HG02884 (cell line): ENCODE measurements at regions not wholly inside any gene's neighbourhood (a gene's known extent, or its start where the extent isn't known, plus 50 kb on each side); places are given as distances from the start of the nearest gene placed in this dataset.

ENCODE experiments used
- ATAC-seq: cut with Tn5 transposase; IDR thresholded peaks from one replicate; pipeline ENCODE4 v1.9.1; 2021; ENCODE audit warnings: mild to moderate bottlenecking, moderate library complexity; ENCODE audit not compliant: unreplicated experiment

DNA sequence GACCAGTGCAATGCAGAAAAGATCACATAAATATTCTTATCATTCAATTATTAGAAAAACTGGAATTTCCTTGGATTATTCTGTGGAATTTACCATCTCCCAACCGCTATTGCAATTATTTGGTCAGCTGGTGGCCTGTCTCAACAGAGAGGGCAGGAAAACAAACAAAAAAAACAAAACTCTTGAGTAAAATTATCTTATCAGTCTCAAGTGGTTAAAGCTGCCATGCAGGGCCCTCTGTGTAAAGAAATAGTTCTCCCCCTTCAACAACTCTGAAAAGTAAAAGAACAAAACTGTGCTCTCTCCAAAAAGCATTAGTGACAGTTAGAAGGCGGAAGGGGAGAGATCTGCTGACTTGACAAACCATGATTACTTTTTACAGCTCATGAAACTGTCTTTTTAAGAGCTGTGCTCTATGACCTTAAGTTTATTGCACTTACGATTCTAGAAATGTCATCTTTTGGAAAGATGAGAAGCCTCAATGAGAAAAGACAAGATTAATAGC lies 152.3 kb downstream of the DLEU7 start:
- ATAC-seq = no peak

DNA sequence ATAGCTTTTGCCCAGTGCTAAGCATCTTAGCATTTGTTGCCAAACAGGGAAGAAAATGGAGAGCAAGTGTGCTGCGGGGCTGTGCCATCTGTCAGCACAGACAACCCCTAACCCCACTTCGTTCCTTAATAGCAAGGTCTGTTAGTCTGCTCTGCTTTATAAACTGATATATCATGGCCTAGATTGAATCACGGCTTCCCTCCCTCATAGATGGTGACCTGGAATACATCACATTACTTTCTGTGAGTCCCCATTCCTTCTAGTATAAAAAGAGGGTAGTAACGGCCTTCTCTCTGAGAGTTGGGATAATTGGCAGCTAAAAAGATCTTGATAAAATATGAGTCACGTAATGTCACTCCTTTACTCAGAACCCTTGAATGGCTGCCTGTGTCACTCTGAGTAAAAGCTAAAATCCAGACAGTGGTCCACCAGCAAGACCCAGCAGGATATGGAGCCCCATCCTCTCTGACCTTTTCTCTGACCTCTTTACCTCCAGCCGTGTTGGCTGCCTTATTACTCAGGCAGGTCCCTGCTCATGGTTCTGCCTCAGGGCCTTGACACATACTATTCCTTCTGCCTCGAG lies 151.7 kb downstream of the DLEU7 start:
- no peak for ATAC-seq

DNA sequence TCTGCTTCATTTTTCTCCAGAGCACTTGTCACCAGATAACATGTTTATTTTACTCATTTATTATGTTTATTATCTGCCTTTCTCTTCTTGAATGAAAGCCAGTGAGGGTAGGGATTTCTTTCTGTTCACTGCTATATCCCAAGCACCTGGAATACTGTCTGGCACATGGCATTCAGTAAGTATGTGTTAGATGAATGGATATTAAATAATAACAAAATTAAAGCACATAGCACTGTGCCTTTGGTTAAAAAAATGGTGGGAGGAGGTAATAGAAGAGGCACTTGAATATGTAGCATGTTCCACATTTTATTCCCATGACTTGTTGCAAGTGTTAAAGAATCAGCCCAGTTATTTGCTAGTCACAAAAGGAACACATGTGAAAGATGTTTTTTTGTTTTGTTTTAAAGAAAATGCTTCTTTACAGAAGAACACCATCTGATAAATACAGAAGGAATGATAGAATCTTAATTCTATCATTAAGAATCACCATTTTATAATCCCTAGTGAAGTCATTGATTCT lies 151.0 kb downstream of the DLEU7 start:
- ATAC-seq = no peak

DNA sequence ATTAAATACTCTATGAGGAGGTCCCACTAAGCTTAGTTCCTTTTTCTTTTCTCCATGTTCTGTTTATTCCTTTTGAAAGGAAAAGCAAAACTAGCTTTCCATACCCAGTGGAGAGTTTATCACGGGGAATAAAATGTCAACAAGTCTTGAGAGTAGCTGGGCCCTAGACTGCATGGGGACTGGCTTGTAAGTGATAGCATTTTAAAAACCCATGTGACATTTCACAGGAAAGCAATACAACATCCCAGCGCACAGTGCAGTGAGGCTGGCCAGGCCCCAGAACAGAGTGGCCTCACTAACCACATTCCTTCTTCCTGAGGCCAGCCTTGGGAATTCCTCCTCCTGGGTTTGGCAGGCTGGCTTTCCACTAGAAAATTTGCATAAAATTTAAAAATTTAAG lies 149.8 kb downstream of the DLEU7 start:
- ATAC-seq = no peak

DNA sequence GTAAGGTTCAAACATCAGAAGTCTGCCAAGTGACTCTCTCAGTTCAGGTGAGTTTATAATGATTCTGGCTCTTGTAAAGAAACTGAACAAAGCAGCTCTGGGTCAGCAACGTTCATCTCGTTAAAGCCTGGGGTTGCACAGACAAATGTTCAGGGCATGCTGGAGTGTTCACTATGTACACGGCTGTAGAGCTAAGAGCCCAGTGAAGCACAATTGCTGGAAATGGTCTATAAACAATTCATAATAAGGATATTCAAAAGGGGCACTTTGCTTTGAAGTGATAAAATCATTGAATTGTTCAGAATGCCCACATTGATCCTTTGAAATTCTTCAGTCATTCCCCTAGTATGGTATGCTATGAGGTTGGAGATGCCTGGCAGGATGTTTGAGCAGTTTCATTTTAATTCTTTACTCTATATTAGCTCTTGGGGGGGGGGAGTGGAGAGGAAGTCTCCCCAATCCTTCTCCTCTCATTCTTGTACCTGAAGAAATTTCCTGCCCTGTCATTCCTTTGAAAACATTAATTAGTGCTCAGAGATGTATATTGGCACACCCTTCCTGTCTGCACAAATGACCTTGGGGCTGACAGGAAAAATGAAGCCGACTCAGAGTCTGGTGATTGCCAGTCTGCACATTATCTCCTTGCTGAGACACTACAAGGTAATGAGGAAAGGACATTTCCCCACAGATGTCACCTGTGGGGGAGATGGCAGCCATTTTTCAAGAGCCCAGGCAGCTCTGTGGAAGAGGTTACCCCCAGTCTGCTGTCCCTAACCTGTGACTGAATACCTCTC lies 145.5 kb downstream of the DLEU7 start:
- no peak for ATAC-seq

DNA sequence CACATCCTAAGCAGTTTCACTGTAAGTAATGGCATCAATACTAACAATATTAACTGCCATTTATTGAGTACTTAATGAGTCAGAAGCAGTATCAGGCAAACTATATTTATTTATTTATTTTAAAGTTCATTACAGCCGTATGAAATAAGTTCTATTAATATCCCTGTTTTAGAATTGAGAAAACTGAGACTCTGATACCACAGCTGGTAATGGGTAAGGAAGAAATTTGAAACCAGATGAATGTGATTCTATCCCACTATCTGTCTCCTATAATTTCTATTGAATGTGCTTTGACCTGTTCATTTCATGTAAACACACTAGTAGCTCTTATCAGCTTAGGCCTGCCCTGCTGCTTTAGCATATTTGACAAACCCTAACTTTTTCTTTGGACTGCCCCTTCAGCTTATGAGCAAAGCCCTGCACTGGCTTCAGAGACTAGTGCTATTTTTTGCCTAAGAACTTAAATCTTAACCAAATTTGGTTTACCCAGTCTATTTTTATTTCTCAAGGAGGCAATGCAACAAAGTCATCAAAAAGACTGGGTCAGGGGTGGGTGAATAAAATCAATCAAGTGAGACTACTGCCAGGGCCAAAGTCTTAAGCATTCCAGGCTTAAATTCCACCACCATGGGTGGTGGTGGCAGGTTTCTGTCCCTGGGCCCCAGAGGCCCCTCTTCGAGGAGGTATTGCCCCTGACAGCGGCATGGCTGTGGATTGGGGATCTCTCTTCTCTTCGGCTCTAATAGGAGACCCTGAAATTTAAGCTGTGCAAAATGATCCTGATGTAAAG lies 143.4 kb downstream of the DLEU7 start:
- ATAC-seq = no peak

DNA sequence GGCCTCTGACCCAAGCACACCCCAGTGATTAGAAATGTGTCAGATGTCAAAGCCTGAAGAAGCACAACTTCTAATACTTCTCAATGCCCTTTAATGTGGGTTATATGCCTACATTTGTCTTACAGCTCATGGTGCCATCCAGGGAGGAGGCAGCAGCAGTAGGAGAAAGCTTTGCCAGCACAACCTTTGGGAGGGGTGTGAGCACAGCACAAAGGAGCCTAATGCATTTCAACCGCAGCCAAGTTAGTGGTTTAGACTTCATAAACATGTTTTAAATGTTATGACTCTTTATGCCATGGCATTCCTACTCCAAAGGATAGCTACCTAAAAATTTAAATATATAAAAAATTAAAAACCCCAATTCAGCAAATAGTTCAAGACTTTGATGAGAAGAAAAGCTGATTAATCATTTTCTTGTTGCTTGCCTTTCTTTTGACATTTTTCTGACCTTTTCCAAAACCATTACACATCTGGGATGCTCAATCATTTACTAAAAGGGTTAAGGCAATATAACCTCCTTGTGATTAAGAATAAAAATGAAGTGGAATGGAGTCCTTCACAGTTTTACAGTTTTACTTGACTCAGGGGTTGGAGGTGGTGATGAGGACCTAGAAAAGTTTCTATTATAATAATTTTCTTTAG lies 142.7 kb downstream of the DLEU7 start:
- no peak for ATAC-seq

DNA sequence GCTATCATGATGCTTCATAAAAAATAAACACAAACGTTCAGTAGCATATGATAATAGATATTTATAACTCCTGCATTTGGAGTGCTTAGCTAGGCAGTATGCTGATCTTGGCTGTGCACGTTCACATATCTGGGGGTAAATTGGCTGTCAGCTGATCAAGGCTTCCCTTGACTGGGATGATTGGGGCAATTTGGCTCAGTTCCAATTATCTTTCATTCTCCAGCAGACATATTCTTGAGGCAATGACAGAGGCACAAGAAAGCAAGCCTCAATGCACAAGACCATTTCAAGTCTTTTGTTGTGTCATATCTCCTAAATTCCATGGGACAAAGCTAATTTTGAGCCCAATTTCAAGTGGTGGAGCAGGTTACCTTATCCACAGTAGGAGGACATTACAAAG lies 142.0 kb downstream of the DLEU7 start:
- ATAC-seq = no peak

DNA sequence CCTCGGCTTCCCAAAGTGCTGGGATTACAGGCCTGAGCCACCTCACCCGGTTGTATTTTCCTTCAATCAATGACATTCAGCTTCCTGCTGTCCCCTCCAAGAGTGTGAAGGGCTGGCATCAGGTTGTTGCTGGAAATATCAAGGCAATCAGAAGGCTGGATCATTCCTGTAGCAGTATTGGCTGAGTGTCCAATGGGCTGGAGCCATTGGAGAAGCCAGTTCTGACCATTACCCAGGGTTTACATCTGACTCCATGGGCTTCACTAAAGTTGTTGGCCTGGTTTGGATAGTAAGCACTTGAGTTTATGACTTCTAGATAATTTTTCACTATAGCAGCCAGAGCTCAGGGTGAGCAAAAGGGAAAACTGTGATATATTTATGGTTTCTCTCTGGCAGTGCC lies 137.0 kb downstream of the DLEU7 start:
- ATAC-seq = no peak

DNA sequence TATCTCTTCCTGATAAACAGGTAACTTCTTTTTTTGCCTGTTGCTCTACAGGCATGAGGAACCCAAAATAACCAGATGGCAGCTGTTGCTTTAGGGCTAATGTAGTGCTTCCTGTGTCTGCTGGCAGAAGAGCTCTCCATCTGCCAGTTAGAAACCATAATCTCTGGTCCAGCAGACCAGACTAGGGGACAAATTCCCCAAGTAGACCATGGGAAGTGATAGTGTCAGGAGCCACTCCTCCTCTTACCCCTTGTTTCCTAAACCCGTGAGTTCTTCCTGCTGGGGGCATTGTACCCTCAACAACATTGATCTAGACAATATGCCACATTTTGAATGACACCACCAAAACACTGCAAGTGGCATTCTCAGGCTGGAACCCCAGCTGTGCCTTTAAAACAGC lies 135.9 kb downstream of the DLEU7 start:
- no peak for ATAC-seq

DNA sequence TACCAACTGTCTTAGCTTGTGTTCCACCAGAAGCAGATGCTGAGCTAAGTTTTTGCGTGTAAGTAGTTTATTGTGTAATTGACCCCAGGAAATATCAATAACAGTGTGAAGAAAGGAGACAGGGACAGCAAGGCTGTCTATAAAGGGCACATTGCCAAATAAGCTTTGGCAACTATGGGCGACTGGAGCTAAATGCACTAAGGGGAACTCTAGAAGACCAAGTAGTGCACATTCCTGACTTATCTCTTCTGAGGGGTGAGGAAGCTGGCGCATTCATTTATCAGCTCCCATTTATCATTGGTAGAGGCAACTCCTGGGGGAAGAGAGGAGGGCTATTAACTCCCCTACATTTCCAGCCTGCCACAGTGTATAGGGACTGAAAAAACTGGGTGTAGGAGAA lies 135.0 kb downstream of the DLEU7 start:
- ATAC-seq = no peak

DNA sequence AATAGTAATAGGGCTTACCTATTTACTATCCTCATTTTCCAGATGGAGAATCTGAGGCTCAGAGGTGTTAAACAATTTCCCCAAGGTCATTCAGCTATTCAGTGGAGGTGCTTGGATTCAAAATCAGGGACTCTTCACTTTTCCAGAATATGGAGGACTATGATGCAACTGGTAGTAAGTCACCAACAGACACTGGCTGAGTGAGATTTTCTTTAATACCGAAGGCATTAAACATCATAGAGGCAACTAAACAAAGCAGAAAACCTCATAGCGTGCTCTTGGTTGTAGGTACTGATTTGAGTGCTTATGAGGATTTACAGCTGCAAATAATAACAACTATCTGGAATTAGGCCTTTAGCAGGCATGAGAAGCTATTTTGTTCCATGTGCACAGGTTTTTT lies 134.4 kb downstream of the DLEU7 start:
- ATAC-seq = no peak

DNA sequence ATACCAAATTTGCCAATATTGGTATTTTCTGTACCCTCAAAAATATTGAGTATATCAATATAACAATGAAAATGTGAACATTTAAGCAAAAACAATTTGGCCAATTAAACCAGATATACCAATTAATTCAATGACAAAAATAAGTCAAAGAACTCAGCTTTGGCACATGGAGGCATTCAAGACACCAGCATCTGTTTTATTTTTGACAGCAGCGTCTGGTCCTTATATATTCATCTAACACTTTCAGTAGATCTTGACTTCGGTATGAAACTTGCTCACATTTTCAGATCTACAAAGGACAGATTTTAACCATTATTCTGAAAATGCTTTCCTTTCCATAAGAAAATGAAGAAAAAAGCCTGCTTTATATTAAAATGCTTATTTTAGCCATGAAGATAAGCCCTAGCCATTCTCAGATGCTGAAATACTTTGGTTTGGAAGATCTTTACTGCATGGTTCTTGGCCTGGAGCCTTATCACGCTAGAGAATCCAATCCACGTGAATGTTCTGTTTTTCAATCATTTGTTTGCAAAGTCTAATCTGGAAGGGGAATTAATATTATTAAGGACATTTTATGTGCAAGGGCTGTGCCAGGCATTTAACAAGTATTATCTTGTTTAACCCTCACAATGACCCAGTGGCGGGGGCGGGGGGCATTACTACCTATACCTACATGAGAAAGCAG lies 132.2 kb downstream of the DLEU7 start:
- no peak for ATAC-seq

DNA sequence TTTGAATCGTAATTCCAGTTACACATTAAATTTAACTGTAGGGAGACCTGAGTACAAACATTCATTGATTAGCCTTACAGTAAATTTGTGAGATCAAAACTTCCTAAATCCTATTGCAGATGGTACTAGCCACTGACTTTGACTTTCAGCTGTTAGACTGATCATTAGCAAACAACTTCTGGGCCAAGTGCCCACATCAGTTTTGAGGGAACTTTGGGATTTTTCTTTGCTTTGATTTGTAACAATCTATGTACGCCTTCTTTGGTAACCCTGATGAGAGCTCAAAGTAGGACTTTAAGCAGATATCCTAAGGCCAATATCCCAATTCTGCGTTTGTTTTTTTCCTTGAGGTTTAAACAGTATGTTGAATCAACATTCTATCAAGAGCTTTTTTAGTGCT lies 131.5 kb downstream of the DLEU7 start:
- ATAC-seq = no peak

DNA sequence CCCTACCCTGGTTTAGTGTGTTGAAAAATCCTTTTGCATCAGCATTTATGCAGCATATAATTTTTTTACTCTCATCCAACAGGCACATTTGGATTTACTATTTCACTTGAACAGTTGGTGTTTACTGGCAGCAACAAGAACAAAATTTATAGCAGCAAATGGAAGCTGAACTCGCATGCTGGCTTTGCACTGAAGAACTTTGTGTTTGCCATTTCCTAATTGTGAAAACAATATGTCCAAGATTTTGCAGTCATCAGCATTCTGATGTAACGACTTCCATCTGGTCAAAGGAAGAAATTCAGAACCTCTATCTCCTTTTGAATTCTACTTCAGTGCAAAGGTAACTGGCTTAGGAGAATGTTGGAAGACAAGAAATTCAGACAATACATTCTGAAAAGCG lies 131.0 kb downstream of the DLEU7 start:
- no peak for ATAC-seq

DNA sequence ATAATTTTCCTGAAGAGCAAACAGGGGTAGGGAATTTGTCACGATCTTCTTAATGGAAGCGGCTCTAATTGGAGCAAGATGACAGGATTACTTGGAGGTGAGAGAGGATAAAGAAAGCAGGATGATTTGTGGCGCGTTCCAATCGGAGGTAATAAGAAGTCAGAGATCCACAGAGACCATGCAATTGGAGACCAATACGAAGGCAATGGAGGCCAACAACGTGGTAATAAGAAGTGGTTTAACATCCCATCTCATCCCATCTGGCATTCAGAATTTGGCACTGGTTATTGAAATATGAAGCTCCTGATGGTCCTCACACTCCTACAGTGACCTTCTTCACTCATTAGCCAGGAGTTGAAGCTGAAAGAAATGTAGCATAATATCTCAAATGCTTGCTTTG lies 130.6 kb downstream of the DLEU7 start:
- ATAC-seq = no peak

DNA sequence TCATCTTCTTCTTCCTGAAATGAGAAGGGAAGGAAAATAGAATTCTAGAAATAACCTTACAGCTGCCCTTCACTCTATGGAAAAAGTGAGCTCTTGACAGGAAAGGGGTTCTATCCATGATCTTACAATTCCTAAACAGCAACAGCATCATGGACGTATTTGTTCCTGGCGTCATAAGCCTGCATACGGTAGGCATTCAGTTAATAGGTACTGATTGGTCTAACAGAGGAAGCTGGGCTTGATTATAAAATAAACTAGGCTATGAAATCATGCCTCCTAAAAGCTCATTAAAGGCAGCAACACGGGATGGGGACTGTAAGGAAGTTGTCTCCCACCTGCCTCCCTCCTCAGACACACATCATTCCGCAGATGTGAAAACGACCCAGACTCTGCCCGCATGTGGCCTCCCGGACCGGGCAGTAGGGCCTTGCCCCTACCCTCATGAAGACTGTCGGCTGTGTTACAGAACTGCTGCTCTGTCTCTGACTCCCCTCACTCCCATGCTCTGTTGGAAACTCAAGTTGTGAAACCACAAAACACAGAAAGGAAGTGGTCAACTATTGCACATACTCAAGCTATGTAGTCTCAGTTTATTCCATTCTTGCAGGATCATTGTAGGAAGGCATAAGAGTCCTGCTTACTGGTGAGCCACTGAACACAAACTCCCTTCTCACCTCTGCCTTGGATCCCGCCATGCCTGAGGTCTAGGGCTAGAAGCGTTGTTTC lies 129.8 kb downstream of the DLEU7 start:
- peak; percentile 75 for ATAC-seq

DNA sequence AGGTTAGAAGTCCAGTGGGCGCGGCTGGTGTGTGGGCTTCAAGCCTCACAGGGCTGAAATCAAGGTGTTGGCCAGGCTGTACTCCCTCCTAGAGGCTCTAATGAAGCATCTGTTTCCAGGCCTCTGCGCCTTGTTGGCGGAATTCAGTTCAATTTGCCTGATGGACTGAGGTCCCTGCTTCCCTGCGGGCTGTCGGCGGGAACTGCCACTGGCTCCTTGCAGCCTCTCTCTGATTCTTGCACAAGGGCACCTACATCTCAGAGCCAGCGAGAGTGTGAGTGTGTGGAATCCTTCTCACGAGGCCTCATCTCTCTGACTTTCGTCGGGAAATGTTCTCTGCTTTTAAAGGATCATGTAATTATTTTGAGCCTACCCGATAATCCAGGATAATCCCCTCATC lies 128.6 kb downstream of the DLEU7 start:
- ATAC-seq = no peak

DNA sequence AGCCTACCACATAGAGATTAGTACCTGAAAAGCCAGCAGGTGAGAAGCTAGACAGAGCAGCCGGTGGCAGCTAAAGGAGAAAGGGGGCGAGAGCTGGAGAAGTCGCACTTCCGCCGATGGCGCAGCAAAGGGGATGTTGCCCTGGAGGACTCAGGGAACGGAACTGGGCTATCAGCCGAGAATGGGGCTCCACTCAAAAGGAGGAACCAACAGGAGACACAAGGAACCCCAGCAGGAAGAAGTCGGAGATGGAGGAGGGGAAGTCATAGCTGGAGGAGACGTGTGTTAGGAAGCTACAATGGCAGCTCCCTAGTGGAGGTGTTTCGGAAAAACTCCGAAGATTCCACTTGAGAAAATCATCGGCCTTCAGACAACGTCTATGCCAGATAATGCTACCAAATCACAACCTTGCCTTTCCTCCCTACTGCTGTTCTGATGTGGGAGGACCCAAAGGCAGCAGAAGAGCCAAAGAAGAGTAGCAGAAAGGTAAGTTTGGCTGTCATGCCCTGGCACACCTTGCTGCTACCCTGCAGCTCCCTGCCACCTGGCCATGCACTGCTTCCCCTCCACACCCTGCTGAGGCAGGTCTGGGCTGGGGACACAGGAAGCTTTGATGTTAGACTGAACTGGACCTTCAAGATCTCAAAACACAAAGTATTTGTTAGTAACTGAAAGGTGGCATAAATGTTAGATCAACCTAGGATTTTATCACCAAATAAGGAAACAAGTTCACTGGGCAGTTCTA lies 127.9 kb downstream of the DLEU7 start:
- no peak for ATAC-seq
